Natural killer cell (primary cell): ENCODE measurements at regions not wholly inside any gene's neighbourhood (a gene's known extent, or its start where the extent isn't known, plus 50 kb on each side); places are given as distances from the start of the nearest gene placed in this dataset.

Source experiments
- ATAC-seq, 3 donors: fragments of 150-1000 bp in 2 of 3; fragments of 200-7000 bp in 1 of 3; cut with Tn5 transposase; 1 replicate in 1 of 3; 2 replicates in 2 of 3; pipeline ENCODE4 v1.10.0; 2021; ENCODE audit warnings: mild to moderate bottlenecking in 2 of 3, moderate library complexity in 2 of 3
- DNase-seq, 2 donors: peaks; one replicate each; pipeline versions ENCODE4 v3.0.0 to v3.0.0-alpha.2; 2013 to 2021; ENCODE audit warnings: mixed read lengths in 1 of 2
- H3K27ac ChIP-seq: one replicate; pipeline ENCODE4 v1.5.1; 2013; ENCODE audit warnings: mild to moderate bottlenecking, low read length
- H3K27me3 ChIP-seq: one replicate; pipeline ENCODE4 v1.6.1; 2013; ENCODE audit warnings: low read length; ENCODE audit not compliant: control insufficient read depth, insufficient read depth
- H3K36me3 ChIP-seq: one replicate; pipeline ENCODE4 v1.6.1; 2013; ENCODE audit warnings: low read length; ENCODE audit not compliant: control insufficient read depth, insufficient read depth
- H3K4me1 ChIP-seq: one replicate; pipeline ENCODE4 v1.6.1; 2013; ENCODE audit warnings: low read length; ENCODE audit not compliant: control insufficient read depth, insufficient read depth
- H3K4me3 ChIP-seq: one replicate; pipeline ENCODE4 v1.5.1; 2013; ENCODE audit warnings: low read length
- H3K9me3 ChIP-seq: one replicate; pipeline ENCODE4 v1.6.1; 2013; ENCODE audit warnings: low read length; ENCODE audit not compliant: control insufficient read depth, insufficient read depth
- H3K27ac Mint-ChIP-seq, 2 donors: one replicate each; pipeline ENCODE4 v1.8.0; 2022; ENCODE audit warnings: mild to moderate bottlenecking in 2 of 2, mixed read lengths in 2 of 2, moderate library complexity in 1 of 2
- H3K27me3 Mint-ChIP-seq, 2 donors: one replicate each; pipeline ENCODE4 v1.8.0; 2022; ENCODE audit warnings: low read depth in 2 of 2, mixed read lengths in 2 of 2
- H3K36me3 Mint-ChIP-seq: one replicate; pipeline ENCODE4 v1.8.0; 2022; ENCODE audit warnings: mixed read lengths
- H3K4me1 Mint-ChIP-seq, 2 donors: one replicate each; pipeline ENCODE4 v1.8.0; 2022; ENCODE audit warnings: mixed read lengths in 2 of 2
- H3K4me3 Mint-ChIP-seq: one replicate; pipeline ENCODE4 v1.8.0; 2022; ENCODE audit warnings: mild to moderate bottlenecking, moderate library complexity, mixed read lengths
- H3K9me3 Mint-ChIP-seq, 2 donors: one replicate each; pipeline ENCODE4 v1.8.0; 2022; ENCODE audit warnings: mixed read lengths in 2 of 2
- WGBS: methylation state at CpG from one replicate; pipeline ENCODE4 v1.1.7; 2013; ENCODE audit warnings: missing lambda C conversion rate; ENCODE audit not compliant: insufficient coverage; 5-methylcytosine and 5-hydroxymethylcytosine counted together
- intact Hi-C: fragments of 100-400 bp; cut with micrococcal nuclease; formaldehyde crosslinking; loops from one replicate; pipeline ENCODE4 v1.14.2; 2022
- TF ChIP-seq, protein P1 (sequence below): fragments of 200-600 bp; IDR thresholded peaks from one replicate; pipeline ENCODE4 v1.8.0; 2022; ENCODE audit warnings: antibody characterized with exemption

DNA sequence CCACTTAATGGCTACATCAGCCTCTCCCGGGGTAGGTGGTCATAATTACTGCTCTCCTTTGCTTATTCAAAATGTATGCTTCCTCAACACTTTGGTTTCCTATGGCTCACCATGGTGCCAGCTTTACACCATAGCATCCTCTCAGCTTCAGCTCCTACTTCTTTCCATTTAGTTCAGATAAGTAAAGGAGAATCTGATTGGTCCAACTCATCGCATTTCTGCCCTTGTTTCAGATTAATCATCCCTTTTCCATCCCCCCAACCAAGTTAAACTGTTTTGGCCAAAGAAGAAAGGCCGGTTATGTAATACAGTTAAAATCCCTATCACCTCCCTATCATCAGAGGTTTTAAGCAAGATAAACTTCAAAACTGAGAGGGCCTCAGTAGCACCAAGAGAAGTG, 130.5 kb downstream of the CETN3 start:
- Histone ChIP-seq H3K4me1 (no peaks in the 10 kb centered on the region), H3K36me3 (no peaks in the 10 kb centered on the region), H3K9me3 (no peaks in the 10 kb centered on the region), H3K4me3 (no peak overlapping the region), H3K27me3 (no peaks in the 10 kb centered on the region), H3K27ac (no peak overlapping the region)
- TF ChIP-seq, protein P1, sequence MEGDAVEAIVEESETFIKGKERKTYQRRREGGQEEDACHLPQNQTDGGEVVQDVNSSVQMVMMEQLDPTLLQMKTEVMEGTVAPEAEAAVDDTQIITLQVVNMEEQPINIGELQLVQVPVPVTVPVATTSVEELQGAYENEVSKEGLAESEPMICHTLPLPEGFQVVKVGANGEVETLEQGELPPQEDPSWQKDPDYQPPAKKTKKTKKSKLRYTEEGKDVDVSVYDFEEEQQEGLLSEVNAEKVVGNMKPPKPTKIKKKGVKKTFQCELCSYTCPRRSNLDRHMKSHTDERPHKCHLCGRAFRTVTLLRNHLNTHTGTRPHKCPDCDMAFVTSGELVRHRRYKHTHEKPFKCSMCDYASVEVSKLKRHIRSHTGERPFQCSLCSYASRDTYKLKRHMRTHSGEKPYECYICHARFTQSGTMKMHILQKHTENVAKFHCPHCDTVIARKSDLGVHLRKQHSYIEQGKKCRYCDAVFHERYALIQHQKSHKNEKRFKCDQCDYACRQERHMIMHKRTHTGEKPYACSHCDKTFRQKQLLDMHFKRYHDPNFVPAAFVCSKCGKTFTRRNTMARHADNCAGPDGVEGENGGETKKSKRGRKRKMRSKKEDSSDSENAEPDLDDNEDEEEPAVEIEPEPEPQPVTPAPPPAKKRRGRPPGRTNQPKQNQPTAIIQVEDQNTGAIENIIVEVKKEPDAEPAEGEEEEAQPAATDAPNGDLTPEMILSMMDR: no peak
- ATAC-seq: no peak
- Mint-ChIP-seq H3K9me3 (no peaks in the 10 kb centered on the region), H3K4me1 (no peaks in the 10 kb centered on the region), H3K36me3 (no peaks in the 10 kb centered on the region), H3K4me3 (no peak overlapping the region), H3K27ac (no peak overlapping the region), H3K27me3 (peaks cover 9 to 19% of the 10 kb centered on the region in 2 donors)
- WGBS: 96% methylated on average over 3 of the region's 3 CpGs
- no peak for DNase-seq
- intact Hi-C loops: no loop called here

DNA sequence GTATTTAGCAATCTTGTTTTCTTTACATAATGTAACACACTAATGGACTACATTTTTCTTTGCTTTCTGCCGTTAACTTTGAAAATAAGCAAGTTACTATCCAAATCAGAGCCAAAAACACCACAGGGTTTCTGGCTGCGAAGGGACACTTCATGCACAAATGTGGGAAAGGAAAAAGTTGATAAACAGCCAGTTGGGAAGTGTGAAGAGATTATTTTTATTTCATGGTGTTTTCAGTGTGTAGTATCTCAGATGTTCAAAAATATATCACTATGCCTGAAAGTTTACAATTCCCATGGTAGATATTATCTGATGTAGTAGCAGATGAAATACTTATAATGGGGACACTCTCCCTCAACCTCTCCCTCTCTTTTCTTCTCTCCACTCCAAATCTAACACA, 135.3 kb downstream of the CETN3 start:
- Histone ChIP-seq H3K4me1 (no peaks in the 10 kb centered on the region), H3K36me3 (no peaks in the 10 kb centered on the region), H3K9me3 (no peaks in the 10 kb centered on the region), H3K4me3 (no peak overlapping the region), H3K27me3 (no peaks in the 10 kb centered on the region), H3K27ac (no peak overlapping the region)
- H3K4me3 Mint-ChIP-seq: no peak overlapping the region
- ATAC-seq (no peak), DNase-seq (no peak)
- no peak overlapping the region for H3K27ac Mint-ChIP-seq
- H3K9me3 Mint-ChIP-seq: no peaks in the 10 kb centered on the region
- H3K36me3 Mint-ChIP-seq: no peaks in the 10 kb centered on the region
- no peaks in the 10 kb centered on the region for H3K4me1 Mint-ChIP-seq
- TF ChIP-seq, protein P1: no peak
- WGBS: 67% methylated on average over 1 of the region's 2 CpGs
- intact Hi-C loops: no loop called here
- peaks cover 4 to 7% of the 10 kb centered on the region in 2 donors for H3K27me3 Mint-ChIP-seq

DNA sequence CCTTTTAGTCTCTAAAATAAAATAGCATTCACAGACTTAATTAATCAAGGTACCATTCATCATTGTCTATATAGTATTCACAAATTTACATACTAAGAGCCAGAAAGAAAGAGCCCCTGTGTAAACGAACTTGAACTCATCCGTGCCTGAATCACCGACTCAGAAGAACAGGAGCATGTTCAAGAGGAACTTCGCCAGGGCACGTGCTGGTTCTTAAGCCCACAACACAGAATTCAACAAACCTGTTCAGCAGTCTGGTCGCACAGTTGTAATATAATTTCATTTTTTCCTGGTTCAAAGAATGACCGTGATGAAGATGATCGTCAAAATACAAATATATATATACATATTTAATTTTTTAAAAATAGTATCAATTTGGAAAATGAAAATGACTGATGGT, 141.9 kb downstream of the CETN3 start:
- intact Hi-C loops: loop anchor here (2.0 kb wide), 1 partner anchor 515 kb away; no protein-coding TSS in a partner anchor
- no peaks in the 10 kb centered on the region for H3K9me3 Mint-ChIP-seq
- TF ChIP-seq, protein P1: no peak
- Histone ChIP-seq H3K4me3 (no peak overlapping the region), H3K9me3 (no peaks in the 10 kb centered on the region), H3K4me1 (peaks cover 3% of the 10 kb centered on the region), H3K27me3 (no peaks in the 10 kb centered on the region), H3K36me3 (no peaks in the 10 kb centered on the region), H3K27ac (no peak overlapping the region)
- DNase-seq (no peak), ATAC-seq (no peak)
- H3K27ac Mint-ChIP-seq: no peak overlapping the region
- H3K36me3 Mint-ChIP-seq: no peaks in the 10 kb centered on the region
- peaks cover 0 to 11% of the 10 kb centered on the region in 2 donors for H3K27me3 Mint-ChIP-seq
- WGBS: 89% methylated on average over 5 of the region's 8 CpGs
- H3K4me1 Mint-ChIP-seq: no peaks in the 10 kb centered on the region
- no peak overlapping the region for H3K4me3 Mint-ChIP-seq

DNA sequence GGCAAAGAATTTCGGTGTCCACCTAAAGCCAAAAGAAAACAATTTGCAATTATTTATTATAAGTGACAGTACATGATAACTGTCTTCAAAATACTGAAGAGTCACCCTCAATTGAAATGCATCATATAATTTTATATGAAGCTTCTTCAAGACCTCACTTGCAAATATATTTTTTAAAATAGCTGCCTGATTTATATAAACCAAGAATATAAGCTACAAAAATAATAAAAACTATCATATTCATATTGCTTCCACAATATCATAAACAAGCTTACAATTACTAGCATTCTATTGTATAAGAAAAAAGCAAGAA, 144.1 kb downstream of the CETN3 start:
- H3K27ac ChIP-seq: no peak overlapping the region
- no peaks in the 10 kb centered on the region for H3K4me1 Mint-ChIP-seq
- no peak overlapping the region for H3K4me3 ChIP-seq
- TF ChIP-seq, protein P1: peak; percentile 25
- no peak overlapping the region for H3K27ac Mint-ChIP-seq
- no peaks in the 10 kb centered on the region for H3K27me3 ChIP-seq
- peaks cover 0 to 11% of the 10 kb centered on the region in 2 donors for H3K27me3 Mint-ChIP-seq
- H3K9me3 Mint-ChIP-seq: no peaks in the 10 kb centered on the region
- peaks cover 3% of the 10 kb centered on the region for H3K4me1 ChIP-seq
- DNase-seq (no peak), ATAC-seq (no peak)
- no peaks in the 10 kb centered on the region for H3K9me3 ChIP-seq
- H3K4me3 Mint-ChIP-seq: no peak overlapping the region
- WGBS: no CpG with 5 or more reads among the region's 1 CpG
- H3K36me3 Mint-ChIP-seq: no peaks in the 10 kb centered on the region
- intact Hi-C loops: loop anchor here (1.0 kb wide), 1 partner anchor 1536 kb away; no protein-coding TSS in a partner anchor
- no peaks in the 10 kb centered on the region for H3K36me3 ChIP-seq
